B cell (primary cell): ENCODE measurements at regions not wholly inside any gene's neighbourhood (a gene's known extent, or its start where the extent isn't known, plus 50 kb on each side); places are given as distances from the start of the nearest gene placed in this dataset.

Source experiments
- ATAC-seq: fragments of 200-7000 bp; cut with Tn5 transposase; one replicate; pipeline ENCODE4 v1.10.0; 2021; ENCODE audit warnings: low read depth, mild to moderate bottlenecking, moderate number of reproducible peaks, moderate library complexity
- CTCF ChIA-PET: fragments of 350-600 bp; sonication (Branson Sonifier 250); formaldehyde crosslinking; loops from one replicate; lab custom pipeline; 2021; ENCODE audit warnings: antibody characterized with exemption, inconsistent platforms; lab: Charles Lee
- POLR2A ChIA-PET: fragments of 350-600 bp; sonication (Branson Sonifier 250); formaldehyde crosslinking; loops from one replicate; lab custom pipeline; 2021; ENCODE audit warnings: antibody characterized with exemption; lab: Charles Lee
- DNase-seq: peaks from one replicate; pipeline ENCODE4 v3.0.0; 2013
- H2AFZ ChIP-seq: 2 replicates; pipeline ENCODE4 v1.6.1; 2012; ENCODE audit warnings: mild to moderate bottlenecking, low read depth, low read length; ENCODE audit not compliant: insufficient read depth, poor library complexity, severe bottlenecking
- H3K27ac ChIP-seq, 2 donors: 1 replicate in 1 of 2; 2 replicates in 1 of 2; pipeline ENCODE4 v1.5.1; 2012 to 2013; ENCODE audit warnings: low read length in 2 of 2, mild to moderate bottlenecking in 2 of 2, moderate library complexity in 1 of 2
- H3K27me3 ChIP-seq, 4 experiments: fragments of 200-600 bp in 1 of 4; sonication (generic) in 1 of 4; replicated peaks in 1 of 4; 1 replicate in 2 of 4; 2 replicates in 2 of 4; pipeline versions ENCODE4 v1.6.1 to v1.7.0; 2013 to 2016; ENCODE audit warnings: low read length in 3 of 4, mild to moderate bottlenecking in 2 of 4, mixed read lengths in 1 of 4, moderate library complexity in 1 of 4; ENCODE audit not compliant: insufficient read depth in 4 of 4, control insufficient read depth in 3 of 4; ENCODE audit errors: control extremely low read depth in 1 of 4
- H3K36me3 ChIP-seq, 2 experiments: replicated peaks in 1 of 2; 1 replicate in 1 of 2; 2 replicates in 1 of 2; pipeline versions ENCODE4 v1.6.1 to v1.7.1; 2013; ENCODE audit warnings: low read length in 1 of 2; ENCODE audit not compliant: insufficient read depth in 2 of 2, control insufficient read depth in 1 of 2; ENCODE audit errors: control extremely low read depth in 1 of 2, extremely low read depth in 1 of 2
- H3K4me1 ChIP-seq, 2 donors: fragments of 200-600 bp in 1 of 2; sonication (generic) in 1 of 2; 1 replicate in 1 of 2; 2 replicates in 1 of 2; pipeline versions ENCODE4 v1.5.1 to v1.6.1; 2013 to 2017; ENCODE audit warnings: low read length in 2 of 2; ENCODE audit not compliant: control insufficient read depth in 2 of 2, insufficient read depth in 2 of 2
- H3K4me2 ChIP-seq: replicated peaks from 2 replicates; pipeline ENCODE3; 2012; ENCODE audit warnings: mild to moderate bottlenecking, low read depth, low read length; ENCODE audit not compliant: poor library complexity, severe bottlenecking
- H3K4me3 ChIP-seq, 5 experiments: fragments of 200-600 bp in 1 of 5; sonication (generic) in 1 of 5; 1 replicate in 3 of 5; 2 replicates in 2 of 5; pipeline versions ENCODE4 v1.5.1 to v1.7.0; 2011 to 2016; ENCODE audit warnings: low read length in 4 of 5, mild to moderate bottlenecking in 4 of 5, low read depth in 2 of 5, control low read depth in 1 of 5, moderate library complexity in 1 of 5; ENCODE audit not compliant: insufficient read depth in 1 of 5; ENCODE audit errors: control extremely low read depth in 1 of 5, extremely low read depth in 1 of 5
- H3K79me2 ChIP-seq: fragments of 200-600 bp; sonication (generic); one replicate; pipeline ENCODE4 v1.6.0; 2016; ENCODE audit warnings: low read length; ENCODE audit not compliant: control insufficient read depth, insufficient read depth
- H3K9ac ChIP-seq: fragments of 200-600 bp; sonication (generic); 2 replicates; pipeline ENCODE4 v1.6.1; 2017; ENCODE audit warnings: mild to moderate bottlenecking, low read length, moderate library complexity
- H3K9me3 ChIP-seq, 3 donors: one replicate each; pipeline versions ENCODE4 v1.6.1 to v1.7.1; 2013; ENCODE audit warnings: low read length in 2 of 3; ENCODE audit not compliant: control insufficient read depth in 2 of 3, insufficient read depth in 1 of 3; ENCODE audit errors: control extremely low read depth in 1 of 3
- H4K20me1 ChIP-seq: 2 replicates; pipeline ENCODE4 v1.6.0; 2012; ENCODE audit warnings: mild to moderate bottlenecking, low read length; ENCODE audit not compliant: insufficient read depth, control insufficient read depth, poor library complexity, severe bottlenecking
- H3K27ac Mint-ChIP-seq: one replicate; pipeline ENCODE4 v1.8.0; 2021; ENCODE audit warnings: mixed read lengths
- H3K27me3 Mint-ChIP-seq: one replicate; pipeline ENCODE4 v1.8.0; 2021; ENCODE audit warnings: mixed read lengths
- H3K4me1 Mint-ChIP-seq: one replicate; pipeline ENCODE4 v1.8.0; 2021; ENCODE audit warnings: mixed read lengths
- H3K4me3 Mint-ChIP-seq: one replicate; pipeline ENCODE4 v1.8.0; 2021; ENCODE audit warnings: mixed read lengths
- H3K9me3 Mint-ChIP-seq: one replicate; pipeline ENCODE4 v1.8.0; 2022; ENCODE audit warnings: mixed read lengths; ENCODE audit not compliant: insufficient read depth
- EZH2 ChIP-seq: IDR thresholded peaks from 2 replicates; pipeline ENCODE4 v1.6.1; 2012; ENCODE audit warnings: borderline replicate concordance, low read depth, mild to moderate bottlenecking, moderate library complexity, low read length; ENCODE audit not compliant: insufficient read depth, poor library complexity, severe bottlenecking
- WGBS: methylation state at CpG from one replicate; pipeline ENCODE4 v1.1.5; 2013; ENCODE audit warnings: missing lambda C conversion rate; ENCODE audit not compliant: insufficient coverage; 5-methylcytosine and 5-hydroxymethylcytosine counted together
- intact Hi-C: fragments of 100-400 bp; cut with micrococcal nuclease; formaldehyde crosslinking; loops from one replicate; pipeline ENCODE4 v1.10.0; 2022
- TF ChIP-seq, protein P1 (sequence below): fragments of 200-600 bp; IDR thresholded peaks from one replicate; pipeline ENCODE4 v1.8.0; 2022; ENCODE audit warnings: antibody characterized with exemption, mild to moderate bottlenecking

DNA sequence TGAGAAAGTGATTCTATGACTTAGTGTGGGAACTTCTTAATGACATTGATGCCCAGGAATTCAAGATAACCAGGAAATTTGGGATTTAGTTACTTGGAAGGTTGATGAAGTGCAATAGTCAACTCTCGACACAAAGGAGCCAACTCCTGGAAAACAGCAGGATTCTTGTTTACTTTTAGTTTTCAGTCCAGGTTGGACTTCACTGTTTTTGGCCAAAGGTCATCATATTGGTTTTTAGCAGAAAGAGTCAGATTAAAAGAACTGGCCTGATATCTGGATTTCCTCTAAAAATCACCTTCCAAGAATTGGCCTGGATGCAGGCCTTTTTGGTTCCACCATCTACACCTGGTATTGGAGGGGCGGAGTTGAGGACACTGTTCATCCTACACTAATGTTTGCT, 60.1 kb upstream of the SALL1 start:
- Histone ChIP-seq H3K27me3 (no peaks in the 10 kb centered on the region), H2AFZ (no peak overlapping the region), H4K20me1 (no peaks in the 10 kb centered on the region), H3K9me3 (peaks cover 0 to 2% (median 0%) of the 10 kb centered on the region in 3 donors), H3K27ac (no peak overlapping the region), H3K4me3 (no peak overlapping the region), H3K4me2 (no peak overlapping the region), H3K4me1 (no peaks in the 10 kb centered on the region), H3K9ac (no peak overlapping the region), H3K36me3 (no peaks in the 10 kb centered on the region), H3K79me2 (no peaks in the 10 kb centered on the region)
- WGBS = 75% methylated on average over 1 of the region's 2 CpGs
- Mint-ChIP-seq H3K4me3 (no peak overlapping the region), H3K27me3 (no peaks in the 10 kb centered on the region), H3K4me1 (no peaks in the 10 kb centered on the region), H3K9me3 (peaks cover 5% of the 10 kb centered on the region), H3K27ac (no peak overlapping the region)
- DNase-seq (no peak), ATAC-seq (no peak)
- TF ChIP-seq, protein P1, sequence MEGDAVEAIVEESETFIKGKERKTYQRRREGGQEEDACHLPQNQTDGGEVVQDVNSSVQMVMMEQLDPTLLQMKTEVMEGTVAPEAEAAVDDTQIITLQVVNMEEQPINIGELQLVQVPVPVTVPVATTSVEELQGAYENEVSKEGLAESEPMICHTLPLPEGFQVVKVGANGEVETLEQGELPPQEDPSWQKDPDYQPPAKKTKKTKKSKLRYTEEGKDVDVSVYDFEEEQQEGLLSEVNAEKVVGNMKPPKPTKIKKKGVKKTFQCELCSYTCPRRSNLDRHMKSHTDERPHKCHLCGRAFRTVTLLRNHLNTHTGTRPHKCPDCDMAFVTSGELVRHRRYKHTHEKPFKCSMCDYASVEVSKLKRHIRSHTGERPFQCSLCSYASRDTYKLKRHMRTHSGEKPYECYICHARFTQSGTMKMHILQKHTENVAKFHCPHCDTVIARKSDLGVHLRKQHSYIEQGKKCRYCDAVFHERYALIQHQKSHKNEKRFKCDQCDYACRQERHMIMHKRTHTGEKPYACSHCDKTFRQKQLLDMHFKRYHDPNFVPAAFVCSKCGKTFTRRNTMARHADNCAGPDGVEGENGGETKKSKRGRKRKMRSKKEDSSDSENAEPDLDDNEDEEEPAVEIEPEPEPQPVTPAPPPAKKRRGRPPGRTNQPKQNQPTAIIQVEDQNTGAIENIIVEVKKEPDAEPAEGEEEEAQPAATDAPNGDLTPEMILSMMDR = no peak
- no peak for TF ChIP-seq EZH2
- ChIA-PET POLR2A (no interaction called here), CTCF (no interaction called here)
- intact Hi-C loops = no loop called here

DNA sequence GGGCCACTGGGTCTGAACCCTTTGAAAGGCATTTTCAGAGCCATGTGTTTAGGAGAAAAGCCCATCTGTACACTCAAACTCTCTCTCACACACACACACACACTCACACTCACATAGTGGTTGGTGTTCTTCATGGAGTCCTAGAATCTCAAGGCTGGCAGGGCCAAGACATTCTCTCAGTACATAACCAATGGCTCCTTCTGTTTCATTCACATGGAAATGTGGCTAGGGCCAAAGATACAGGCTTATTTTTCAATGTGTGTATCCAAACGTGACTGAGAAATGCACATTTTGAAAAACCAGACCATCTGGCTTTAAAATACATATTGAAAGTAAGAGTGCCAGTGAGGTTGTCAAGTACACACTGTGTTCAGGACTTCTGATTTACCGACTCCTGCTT, 59.0 kb upstream of the SALL1 start:
- Histone ChIP-seq H3K4me1 (no peaks in the 10 kb centered on the region), H3K4me2 (no peak overlapping the region), H3K27ac (no peak overlapping the region), H3K9ac (no peak overlapping the region), H3K27me3 (no peaks in the 10 kb centered on the region), H4K20me1 (no peaks in the 10 kb centered on the region), H3K9me3 (peaks cover 0 to 2% (median 0%) of the 10 kb centered on the region in 3 donors), H2AFZ (no peak overlapping the region), H3K79me2 (no peaks in the 10 kb centered on the region), H3K4me3 (no peak overlapping the region), H3K36me3 (no peaks in the 10 kb centered on the region)
- ChIA-PET POLR2A (no interaction called here), CTCF (no interaction called here)
- no peak overlapping the region for H3K27ac Mint-ChIP-seq
- H3K4me3 Mint-ChIP-seq = no peak overlapping the region
- H3K4me1 Mint-ChIP-seq = no peaks in the 10 kb centered on the region
- intact Hi-C loops = no loop called here
- WGBS = no CpG with 5 or more reads among the region's 2 CpGs
- no peak for TF ChIP-seq EZH2
- TF ChIP-seq, protein P1 = no peak
- peaks cover 1% of the 10 kb centered on the region for H3K9me3 Mint-ChIP-seq
- H3K27me3 Mint-ChIP-seq = no peaks in the 10 kb centered on the region
- no peak for ATAC-seq
- DNase-seq = no peak
